Inflammatory macrophage (primary cell): ENCODE measurements at regions not wholly inside any gene's neighbourhood (a gene's known extent, or its start where the extent isn't known, plus 50 kb on each side); places are given as distances from the start of the nearest gene placed in this dataset.

Source experiments
- DNase-seq, 2 donors: peaks; one replicate each; pipeline ENCODE4 v3.0.0-alpha.2; 2020 to 2022

DNA sequence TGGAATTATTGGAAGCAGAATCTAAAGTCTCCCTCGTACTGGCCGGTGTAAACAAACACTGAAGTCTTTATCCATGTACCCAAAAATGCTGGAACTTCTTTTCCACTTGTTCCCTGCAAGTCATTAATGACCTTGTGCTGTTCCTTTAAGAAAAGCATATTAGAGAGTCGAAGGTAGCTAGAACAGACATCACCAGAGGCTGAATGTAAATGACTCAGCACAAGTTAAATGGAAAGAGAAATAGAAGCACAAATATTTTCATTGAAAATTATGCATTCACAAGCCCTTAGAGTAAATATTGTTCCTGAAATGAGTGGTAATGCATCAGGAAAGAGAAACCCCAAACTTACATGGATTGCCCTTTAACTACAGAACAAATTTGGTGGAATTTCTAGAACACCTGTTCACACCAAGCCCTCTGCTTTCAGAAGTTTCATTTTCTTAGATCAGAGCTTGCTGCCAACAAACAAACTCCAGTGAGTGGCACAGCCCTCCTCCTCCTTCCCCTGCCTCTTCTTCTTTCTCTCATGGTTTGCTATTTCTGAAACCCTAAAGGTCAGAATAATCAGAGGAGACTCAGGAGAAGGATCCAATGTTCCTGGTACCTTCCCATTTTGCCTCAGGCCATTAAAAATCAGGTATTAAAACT, 264.3 kb downstream of the TXNL1 start:
- DNase-seq, result no peak

DNA sequence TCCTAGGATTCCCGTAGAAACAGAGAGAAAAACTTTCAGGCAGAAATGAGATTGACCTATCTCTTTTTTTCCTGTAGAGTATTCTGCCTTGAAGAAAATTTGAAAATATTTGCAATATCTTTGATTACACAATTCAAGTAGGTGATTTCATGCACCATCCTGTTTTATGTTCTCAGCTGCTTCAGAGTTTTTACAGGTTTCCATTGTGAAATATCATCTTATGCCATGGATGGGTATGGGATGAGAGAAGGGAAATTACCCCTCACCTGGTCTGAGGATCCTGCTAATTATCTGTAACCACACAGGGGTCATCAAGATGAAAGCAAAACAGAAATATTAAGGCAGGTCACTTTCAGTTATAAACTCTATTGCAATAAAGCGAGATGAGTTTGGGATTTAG, 264.8 kb downstream of the TXNL1 start:
- DNase-seq, result no peak

DNA sequence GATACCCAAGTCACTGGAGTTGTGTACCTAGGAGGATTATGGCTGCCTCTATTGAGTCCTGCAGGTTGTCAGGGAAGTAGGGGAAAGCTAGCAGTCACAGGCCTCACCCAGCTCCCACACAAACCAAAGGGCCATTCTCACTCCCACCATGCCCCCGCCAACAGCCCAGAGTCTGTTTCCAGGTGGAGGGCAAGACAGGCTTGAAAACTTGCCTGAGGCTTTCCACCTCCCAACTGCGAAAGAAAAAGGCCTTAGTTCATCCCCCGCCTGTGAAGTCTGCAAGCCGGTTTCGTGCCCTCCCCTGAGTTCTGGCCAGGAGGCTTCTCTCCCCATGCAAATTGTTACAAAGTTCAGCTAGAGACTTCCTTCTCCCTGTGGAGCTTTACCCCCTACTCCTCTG, 270.3 kb downstream of the TXNL1 start:
- DNase-seq, result no peak

DNA sequence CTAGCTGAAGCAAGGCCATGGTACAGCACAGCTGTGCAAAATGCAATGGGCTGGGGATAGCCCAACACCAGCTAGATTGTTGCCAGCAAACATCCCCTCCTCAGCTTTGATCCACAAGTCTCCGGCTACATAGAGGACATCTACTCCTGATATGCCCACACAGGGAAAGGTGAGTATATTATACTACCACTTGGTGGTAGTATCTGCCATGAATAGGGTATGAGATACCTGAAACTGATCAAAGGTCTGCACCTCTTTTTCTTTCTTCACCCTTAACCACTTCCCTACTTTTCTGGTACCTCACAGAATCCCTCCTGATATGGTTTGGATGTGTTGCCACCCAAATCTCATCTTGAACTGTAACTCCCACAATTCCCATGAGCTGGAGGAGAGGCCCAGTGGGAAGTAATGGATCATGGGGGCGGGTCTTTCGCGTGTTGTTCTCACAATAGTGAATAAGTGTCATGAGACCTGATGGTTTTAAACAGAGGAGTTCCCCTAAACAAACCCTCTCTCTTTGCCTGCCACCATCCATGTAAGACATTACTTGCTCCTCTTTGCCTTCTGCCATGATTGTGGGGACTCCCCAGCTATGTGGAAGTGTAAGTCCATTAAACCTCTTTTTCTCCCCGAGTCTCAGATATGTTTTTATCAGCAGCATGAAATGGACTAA, 279.6 kb downstream of the TXNL1 start:
- DNase-seq, result peak in 1 of 2 donors; percentile 5

DNA sequence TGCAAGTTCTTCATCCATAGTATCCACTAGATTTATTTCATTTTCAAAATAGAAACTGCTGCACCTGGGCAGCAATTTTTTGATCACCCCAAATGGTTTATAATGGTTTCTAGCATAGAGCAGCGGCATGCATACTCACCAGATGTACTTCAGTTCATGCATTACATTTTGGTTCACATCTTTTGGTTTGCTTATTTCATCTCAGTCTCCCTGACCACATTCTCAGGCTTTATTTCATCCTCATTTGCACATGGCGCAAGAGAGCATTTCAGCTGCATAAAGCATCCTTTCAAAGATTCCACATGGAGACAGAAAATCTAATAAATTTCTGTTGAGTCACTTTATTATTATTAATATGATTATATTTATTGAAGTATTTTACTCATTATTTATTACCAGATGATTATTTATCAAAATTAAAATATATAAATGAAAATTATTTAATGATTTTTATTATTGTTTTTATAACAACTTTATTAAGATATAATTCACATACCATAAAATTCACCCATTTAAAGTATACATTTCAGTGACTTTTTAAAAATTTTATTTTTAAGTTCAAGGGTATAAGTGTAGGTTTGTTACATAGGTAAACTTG, 284.6 kb downstream of the TXNL1 start:
- DNase-seq, result no peak

DNA sequence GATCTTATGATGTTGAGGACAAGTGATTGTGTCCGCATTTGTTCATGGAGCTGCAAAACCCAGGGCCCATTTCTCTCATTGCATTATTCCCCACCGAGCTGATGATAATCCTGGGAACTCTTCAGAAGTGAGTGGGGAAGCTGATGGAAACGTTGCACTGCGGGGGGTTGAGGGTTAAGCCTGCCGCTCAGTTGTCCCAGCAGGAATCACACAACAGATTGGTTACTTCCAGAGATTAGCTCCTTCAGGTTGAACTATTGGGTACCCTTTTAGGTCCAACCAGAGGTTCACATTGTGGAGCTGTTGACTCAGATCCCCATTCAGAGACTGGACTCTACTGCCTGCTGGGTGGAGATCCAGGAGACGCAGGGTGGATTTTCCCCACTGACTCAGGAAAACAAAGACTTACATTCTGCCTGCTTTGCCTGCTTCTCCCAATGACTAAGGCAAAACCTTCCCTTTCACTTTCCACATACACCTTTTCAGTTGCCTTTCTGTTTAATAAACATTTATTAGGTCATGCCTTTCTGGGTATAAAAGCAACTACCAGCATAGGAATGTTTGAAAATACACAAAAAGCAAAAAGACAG, 286.4 kb downstream of the TXNL1 start:
- no peak for DNase-seq

DNA sequence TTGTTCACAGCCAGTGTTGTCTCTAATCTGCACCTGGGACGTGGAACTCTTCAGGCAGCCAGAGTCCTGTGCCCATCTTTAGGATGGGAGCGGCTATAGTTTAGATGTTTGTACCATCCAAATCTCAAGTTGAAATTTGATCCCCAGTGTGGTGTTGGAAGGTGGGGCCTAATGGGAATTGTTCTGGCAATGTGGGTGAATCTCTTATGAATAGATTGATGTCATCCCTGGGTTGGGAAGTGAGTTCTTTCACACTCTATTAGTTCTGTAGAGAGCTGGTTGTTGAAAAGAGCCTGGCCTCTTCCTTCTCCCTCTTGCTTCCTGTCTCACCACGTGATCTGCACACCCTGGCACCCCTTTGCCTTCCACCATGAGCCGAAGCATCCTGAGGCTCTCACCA, 300.9 kb downstream of the TXNL1 start:
- DNase-seq, result no peak

DNA sequence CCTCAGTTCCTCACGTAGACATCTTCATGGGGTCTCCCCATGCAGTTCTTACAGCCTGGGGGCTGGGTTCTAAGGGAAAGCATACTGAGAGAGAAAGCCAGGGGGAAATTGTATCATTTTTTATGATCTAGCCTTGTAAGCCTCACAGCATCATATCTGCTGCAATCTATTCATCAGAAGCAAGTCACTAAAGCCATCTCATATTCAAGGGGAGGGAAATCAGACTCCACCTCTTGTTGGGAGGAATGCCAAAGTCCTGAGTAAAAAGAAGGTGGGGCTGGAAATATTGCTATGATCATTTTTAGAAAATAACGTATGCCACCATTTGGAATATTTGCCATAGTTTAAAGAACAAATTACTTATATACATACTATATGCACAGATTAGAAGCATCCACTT, 304.6 kb downstream of the TXNL1 start:
- DNase-seq, result no peak

DNA sequence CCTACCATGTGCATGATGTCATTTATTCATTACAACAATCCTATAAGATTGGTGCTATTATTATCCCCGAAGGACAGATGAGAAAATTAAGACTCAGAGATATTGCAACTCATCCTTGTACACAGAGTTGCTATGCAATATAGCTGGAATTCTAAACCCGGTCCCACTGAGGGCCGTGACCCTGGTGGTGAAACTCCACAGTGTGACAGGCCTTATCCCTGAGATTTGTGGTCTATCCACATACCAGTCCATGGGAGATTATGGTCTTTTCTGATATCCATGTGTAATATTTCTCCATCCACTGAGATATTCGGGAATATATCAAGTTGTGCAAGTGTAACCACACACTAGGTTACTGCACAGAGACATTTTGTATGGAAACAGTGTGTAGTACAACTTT, 305.2 kb downstream of the TXNL1 start:
- DNase-seq, result no peak

DNA sequence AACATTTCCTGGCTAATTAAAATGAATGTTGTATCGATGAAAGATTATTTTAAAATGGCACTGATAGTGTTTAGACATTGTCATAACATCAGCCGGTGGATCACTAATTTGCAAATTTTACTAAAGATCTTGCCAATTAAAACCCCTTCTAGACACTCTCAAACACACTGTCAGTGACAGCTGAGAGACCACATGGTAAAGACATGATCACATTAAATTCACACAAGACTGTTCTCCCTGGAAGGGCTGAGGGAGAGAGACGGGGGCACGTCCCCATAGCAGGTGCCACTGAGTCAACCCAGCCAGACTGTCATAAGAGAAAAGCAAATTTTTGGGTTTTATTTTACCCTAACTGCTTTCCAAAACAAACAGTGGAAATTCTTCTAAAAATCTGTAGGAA, 306.0 kb downstream of the TXNL1 start:
- no peak for DNase-seq

DNA sequence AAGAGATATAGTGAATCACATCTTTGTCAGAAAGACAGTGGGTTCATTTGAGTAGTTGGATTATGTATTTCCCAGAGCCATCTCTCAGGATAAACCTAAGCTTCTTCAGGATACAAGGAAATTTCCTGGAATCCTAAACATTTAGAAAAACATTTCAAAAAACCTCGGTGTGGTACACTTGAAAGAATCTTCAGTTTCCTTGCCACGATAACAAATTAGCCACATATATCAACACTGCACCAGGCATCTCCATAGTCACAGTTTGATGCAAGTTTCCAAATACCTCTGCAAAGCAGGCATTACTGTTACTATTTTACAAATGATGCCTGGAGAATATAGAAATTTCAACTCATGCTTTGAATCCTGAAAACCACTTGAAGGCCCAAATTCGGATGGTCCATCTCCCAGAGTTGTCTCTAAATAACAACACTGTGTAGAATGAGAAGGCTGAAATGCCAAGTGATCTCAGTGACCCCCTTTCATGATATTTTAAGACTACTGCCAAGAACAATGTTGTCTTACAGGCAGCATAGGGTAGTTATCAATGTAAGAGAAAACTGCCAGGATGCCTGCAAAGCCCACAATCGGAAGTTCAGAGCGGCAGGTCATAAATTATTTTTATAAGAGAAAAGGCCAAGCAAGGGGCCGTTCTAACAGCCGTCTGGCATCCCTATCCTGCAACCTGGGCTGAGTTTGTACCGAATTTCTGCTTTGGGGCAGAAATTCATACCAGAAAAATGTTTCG, 307.9 kb downstream of the TXNL1 start:
- no peak for DNase-seq

DNA sequence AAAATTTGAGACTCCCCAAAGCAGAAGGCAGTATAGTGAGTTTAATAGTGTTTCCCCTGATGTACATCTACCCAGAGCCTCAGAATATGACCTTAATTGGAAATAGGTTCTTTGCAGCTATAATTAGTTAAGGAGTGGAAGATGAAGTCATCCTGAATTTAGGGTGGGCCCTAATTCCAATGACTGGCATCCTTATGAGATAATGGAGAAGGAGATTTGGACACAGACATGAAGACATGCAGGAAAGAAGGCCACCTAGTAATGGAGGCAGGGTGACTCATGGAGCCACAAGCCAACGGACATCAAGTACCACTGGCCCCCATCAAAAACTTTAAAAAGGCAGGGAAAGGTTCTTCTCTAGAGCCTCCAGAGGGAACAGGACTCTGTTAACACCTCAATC, 308.9 kb downstream of the TXNL1 start:
- DNase-seq, result no peak

DNA sequence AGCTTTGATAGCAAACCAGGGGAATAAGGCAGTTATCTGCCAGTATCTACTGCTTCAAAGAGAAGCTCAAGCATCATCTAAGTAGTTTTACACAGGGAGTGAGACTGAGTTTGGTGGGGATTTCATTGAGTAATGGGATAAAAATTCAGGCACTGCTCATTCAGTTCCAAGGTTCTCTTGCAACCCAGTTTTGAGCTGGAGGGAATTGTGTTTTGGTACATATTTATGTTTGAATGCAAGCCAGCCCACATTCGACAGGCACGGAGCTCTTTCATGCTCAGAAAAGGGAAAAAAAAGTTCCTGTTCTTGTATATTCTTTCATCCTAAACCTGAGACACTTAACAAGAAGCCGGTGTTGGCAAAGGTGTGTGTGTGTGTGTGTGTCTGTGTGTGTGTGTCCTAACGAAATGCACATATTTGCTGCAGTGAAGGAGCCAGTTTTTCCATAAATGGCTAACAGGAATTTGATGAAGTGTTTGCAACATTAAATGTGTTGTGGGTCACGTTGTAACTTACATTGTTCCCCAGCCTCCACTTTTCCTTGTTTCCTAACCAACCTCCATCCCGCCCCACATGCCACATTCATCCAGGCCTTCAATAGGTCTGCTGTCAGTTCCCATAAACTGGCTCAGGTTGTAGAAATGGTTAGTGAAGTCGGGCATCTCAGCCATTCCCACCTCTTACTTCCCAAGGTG, 311.1 kb downstream of the TXNL1 start:
- DNase-seq, result no peak

DNA sequence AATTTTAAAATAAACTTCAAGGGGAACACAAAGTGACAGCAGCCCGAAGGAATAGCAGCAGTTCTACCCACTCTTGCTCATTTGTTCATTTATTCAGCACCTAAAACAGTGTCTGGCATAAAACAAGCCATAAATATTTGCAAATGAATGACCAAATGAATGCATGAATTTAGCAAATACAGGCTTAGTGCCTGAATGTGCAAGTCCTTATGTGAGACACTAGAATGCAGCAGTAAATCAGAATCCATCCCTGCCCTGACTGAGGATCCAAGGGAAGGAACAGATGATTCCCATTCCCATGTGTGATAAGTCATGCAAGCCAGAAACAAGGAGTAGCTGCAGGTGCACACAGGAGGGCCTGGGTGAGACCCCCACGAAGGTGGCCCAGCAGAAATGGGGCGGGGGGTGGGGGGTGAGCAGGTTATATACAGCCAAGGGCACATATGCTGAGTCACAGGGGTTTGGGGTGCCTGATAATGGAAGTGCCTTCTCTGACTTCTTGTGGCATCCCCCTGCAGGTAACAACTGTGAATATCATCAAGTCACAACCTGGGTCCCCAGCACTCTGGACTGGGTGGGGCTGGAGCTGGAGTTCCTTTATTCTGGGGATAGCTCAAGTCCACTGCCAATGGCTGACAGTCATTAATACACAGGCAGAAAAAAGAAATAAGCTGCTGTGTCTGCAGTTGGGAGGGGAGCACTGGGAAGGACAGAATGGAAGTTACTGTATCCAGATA, 311.9 kb downstream of the TXNL1 start:
- DNase-seq, result no peak

DNA sequence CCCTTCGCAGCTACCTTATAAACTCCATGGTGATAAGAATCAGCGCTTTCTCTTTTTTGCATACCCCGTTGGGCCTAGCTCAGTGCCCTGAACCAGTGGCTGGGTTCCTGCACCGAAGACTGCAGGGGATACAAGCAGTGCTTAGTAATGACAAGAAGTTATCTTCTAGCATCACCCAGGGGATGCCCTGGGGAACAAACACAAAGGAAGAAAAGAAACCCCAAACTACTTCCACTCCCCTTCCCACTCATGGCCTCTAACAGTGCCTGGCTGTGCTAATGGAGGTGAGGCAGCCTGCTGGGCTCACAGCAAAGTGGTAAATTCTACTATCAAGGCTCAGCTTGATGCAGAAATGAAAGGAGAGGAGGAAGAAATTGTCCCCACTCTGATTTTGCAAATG, 314.7 kb downstream of the TXNL1 start:
- no peak for DNase-seq

DNA sequence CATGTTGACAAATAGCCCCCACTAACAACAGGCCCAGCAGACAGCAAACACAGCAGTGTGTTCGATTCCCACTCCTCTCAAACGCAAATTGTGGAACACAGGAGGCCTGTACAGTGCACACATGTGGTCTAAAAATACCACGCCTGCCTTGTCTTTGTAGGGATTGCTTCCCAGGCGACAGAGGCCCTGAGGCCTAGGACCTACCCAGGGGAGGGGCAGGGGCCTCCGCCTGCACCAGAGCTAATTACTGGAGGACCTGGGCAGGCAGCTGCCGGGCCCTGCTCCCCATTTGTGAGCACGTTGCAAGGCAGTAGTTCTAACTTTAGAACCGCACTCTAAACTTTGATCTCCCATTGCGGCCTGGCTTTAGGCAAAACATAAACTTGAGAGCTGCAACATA, 316.0 kb downstream of the TXNL1 start:
- DNase-seq, result no peak

DNA sequence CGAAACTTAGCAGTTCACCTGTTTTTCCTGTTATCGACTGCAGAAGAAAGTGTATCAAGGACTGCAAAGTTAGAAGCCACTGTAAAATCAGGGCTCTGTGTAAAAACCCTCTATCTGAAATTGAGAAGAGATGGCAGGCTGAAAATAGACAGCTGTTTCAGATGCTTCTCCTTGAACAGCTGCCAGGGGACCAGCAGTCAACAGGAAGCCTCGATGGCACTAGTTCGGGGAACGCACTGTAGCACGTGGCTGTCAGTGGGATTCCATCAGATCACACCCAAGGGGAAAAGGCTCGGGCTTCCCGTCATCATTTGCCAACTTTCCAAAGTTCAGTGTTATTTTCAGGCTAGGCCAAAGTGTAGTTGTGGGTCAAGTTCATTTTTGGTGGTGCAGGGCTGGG, 316.9 kb downstream of the TXNL1 start:
- no peak for DNase-seq

DNA sequence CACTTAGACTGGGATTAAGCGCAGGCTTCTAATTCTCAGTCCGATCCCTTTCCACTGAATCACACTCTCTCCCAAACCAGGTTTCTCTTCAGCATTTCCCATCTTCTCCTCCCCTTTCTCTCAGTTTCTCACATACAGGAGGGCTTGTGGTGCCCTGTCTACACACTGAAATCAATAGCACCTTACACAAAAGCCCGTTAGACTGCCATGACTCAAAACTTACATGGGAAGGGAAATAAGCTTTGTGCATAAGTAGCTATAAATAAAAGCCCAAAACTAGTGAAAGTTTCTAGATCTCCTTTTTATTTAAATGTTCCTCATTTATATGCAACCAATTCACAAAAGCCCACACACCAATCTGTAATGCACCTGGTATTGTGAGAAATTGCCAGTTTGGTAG, 318.4 kb downstream of the TXNL1 start:
- no peak for DNase-seq

DNA sequence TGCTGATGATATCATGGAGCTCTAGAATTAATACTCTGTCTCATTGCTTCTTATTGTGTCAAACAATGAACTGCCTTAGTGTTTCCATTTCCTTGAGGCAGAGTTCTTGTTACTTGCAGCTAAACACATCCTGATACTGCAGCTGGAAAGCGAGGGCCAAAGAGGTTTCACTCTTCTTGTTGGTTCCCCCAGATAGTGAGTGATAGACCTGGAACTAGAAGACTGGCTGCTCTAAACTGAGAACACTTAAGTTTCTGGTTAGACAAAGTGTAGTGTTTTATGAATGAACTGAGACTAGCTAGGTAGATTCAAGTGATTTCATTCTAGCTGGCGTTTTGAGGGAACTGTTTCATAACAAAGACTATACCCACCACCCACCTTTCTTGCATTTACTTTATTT, 321.7 kb downstream of the TXNL1 start:
- no peak for DNase-seq

DNA sequence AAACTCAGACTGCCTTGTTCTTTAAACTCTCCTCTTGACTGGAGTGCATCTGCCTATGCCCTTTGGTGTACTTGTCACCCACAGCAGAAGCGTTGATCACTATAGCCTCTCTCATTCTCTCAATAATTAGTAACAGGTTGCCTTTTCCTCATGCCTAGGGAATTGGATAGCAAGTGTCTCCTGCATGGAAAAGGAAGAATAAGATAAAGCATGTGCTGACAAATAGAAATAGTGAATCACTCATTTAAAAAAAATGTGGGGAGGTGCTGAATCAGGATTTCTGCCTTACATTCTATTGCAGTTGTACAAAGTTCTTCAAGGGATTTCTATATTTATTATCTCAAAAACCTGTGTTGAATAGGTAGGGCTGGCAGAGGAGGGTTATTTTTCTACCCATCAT, 323.0 kb downstream of the TXNL1 start:
- DNase-seq, result no peak

DNA sequence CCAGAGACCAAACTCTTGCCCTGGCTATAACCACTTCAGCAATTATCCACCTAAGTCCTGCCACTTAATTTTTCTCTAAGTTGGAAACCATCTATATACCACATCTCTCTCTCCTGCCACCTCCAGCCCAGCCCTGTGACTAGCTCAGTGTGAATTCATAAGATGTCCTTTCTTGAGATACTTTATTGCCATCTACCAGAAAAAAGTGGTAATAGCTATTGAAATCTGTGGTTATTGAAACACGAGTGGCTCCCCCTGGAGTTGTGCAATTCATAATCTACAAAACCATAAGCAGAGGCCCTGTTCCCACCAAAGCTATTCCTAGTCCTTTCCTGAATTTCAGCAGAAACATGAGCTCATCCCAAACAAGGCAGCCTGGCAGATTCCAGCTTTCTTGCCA, 324.0 kb downstream of the TXNL1 start:
- DNase-seq, result no peak
